ENCODE measurements at regions not wholly inside any gene's neighbourhood (a gene's known extent, or its start where the extent isn't known, plus 50 kb on each side); places are given as distances from the start of the nearest gene placed in this dataset.

GRCh38 chr4:132026816-132027215 lies 1122.3 kb upstream of the PCDH10 start:
- Histone ChIP-seq H3K4me1 (ENCODE audit: control insufficient read depth in 1 of 2, insufficient read depth in 2 of 2, low read length in 2 of 2) (no peaks in the 10 kb centered on the region), H3K9me3 (ENCODE audit: control insufficient read depth in 1 of 2, insufficient read depth in 1 of 2, low read depth in 1 of 2, low read length in 2 of 2) (no peaks in the 10 kb centered on the region), H3K27me3 (ENCODE audit: insufficient read depth, low read length) (no peaks in the 10 kb centered on the region), H3K9me2 (ENCODE audit: insufficient read depth) (0 out of 2 replicates have a peak, but pooled peaks cover 7% of the 10 kb centered on the region), H3K4me2 (ENCODE audit: low read length) (no peak overlapping the region), H3K9ac (ENCODE audit: low read length) (no peak overlapping the region), H3K27ac (ENCODE audit: low read depth, low read length) (no peak overlapping the region), H3K4me3 (replicated peaks in 1 of 2; ENCODE audit: low read depth in 1 of 2, low read length in 2 of 2) (no peak overlapping the region), H4K20me1 (ENCODE audit: insufficient read depth) (no peaks in the 10 kb centered on the region; the same call in 1 of the 2 replicates), H3K36me3 (ENCODE audit: control insufficient read depth in 1 of 2, insufficient read depth in 2 of 2, low read length in 2 of 2) (no peaks in the 10 kb centered on the region), H3K79me2 (ENCODE audit: insufficient read depth, low read length) (no peaks in the 10 kb centered on the region), H2AFZ (ENCODE audit: low read depth, low read length, poor library complexity, severe bottlenecking) (no peak overlapping the region)
- ATAC-seq (no peak), DNase-seq (ENCODE audit: low read depth, low spot score) (no peak)
- intact Hi-C loops (cut with micrococcal nuclease) = no loop called here
- POLR2A ChIA-PET = no interaction called here
- RAD21 ChIA-PET (ENCODE audit: low non-redundant PET in 1 of 2, low total read pairs in 2 of 2, uncharacterized antibody in 2 of 2, unreplicated experiment in 2 of 2) = no interaction called here
- BruUV-seq (replicated peaks) = no TSS peak
- TF ChIP-seq ZNF274 (IDR thresholded peaks at IDR 0.05; ENCODE audit: low read depth, low read length) (no peak), YY1 (IDR thresholded peaks at IDR 0.05; ENCODE audit: extremely low read depth, insufficient replicate concordance, low read depth, low read length) (no peak), JUND (IDR thresholded peaks at IDR 0.05) (no peak), ZBTB33 (IDR thresholded peaks at IDR 0.05; ENCODE audit: extremely low read depth, insufficient replicate concordance, low read length) (no peak), ATF3 (IDR thresholded peaks at IDR 0.05) (no peak), CBX3 (IDR thresholded peaks at IDR 0.05; ENCODE audit: low read depth) (no peak), SIN3A (IDR thresholded peaks at IDR 0.05; ENCODE audit: low read depth) (no peak), EZH2phosphoT487 (IDR thresholded peaks at IDR 0.05; ENCODE audit: borderline replicate concordance) (no peak), ZFX (IDR thresholded peaks at IDR 0.05) (no peak), EZH2 (IDR thresholded peaks at IDR 0.05) (no peak), ELF1 (IDR thresholded peaks at IDR 0.05; ENCODE audit: borderline replicate concordance, low read depth) (no peak)
- CTCF ChIA-PET = no interaction called here
